GM18909 (cell line): ENCODE measurements at regions not wholly inside any gene's neighbourhood (a gene's known extent, or its start where the extent isn't known, plus 50 kb on each side); places are given as distances from the start of the nearest gene placed in this dataset.

Source experiments
- ATAC-seq: cut with Tn5 transposase; IDR thresholded peaks from one replicate; pipeline ENCODE4 v1.9.1; 2021; ENCODE audit warnings: mild to moderate bottlenecking; ENCODE audit not compliant: unreplicated experiment, poor library complexity

DNA sequence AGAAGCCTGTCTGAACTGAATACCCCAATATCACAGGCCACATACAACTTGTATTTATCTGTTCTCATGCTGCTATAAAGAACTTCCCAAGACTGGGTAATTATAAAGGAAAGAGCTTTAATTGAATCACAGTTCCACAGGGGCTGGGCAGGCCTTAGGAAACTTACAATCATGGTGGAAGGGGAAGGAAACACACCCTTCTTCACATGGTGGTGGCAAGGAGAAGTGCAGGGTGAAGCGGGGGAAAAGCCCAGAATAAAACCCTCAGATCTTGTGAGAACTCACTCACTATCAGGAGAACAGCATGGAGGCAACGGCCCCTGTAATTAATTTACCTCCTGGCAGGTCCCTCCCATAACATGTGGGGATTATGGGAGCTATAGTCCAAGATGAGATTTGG lies 50.3 kb upstream of the FNDC1 start:
- no peak for ATAC-seq

DNA sequence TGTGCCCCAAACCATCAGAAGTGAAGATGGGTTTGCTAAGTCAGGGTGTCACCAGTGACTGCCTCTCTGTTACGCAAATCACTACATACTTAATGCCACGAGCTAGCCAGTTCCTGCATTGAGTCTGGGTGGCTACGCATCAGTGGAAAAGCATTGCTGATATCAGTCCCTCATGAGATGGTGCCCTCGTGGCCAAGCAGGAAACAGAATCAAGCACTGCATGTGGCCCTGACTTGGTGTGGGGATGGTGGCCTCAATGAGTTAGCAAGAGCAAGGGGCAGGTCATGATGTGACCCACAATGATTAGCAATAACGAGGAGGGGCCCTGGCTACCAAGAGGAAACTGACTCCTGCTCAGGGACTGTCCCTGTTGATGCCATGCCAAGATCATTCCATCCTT lies 51.6 kb upstream of the FNDC1 start:
- ATAC-seq, result no peak

DNA sequence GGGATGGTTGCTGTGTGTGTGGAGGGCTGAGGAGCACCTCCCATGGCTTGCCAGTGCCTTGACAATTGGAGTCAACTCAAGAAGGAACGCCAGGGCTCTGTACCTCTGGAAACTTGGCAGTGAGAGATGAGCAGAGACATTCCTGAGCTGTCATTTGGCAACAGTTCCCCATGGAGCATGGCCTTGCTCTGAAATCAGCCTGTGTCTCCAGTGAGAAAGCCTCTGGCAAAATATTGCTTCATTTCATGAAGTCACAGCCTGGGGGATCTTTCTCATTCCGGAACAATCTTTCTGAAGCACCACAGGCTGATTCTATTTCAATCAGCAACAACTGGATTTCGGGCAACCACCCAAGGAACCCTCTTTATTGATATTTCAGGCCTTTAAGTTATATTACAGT lies 52.2 kb upstream of the FNDC1 start:
- no peak for ATAC-seq

DNA sequence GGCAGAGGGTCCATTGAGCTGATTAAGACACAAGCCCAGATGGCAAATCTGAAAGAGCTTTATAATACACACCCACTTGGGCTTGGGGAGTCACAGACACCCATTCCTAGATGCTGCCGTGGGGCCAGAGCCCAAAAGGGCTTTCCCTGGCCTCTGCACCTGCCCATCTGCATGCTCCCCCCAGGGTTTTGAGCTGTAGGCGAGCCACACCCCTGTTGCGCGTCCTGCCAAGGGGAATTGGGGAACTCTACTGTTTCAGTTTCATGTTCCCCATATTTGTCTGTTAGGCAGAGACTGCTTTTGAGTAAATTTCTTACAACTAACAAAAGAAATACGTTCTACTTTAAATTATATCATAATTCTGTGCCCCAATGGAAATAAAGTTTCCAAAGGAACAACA lies 52.9 kb upstream of the FNDC1 start:
- ATAC-seq, result peak; percentile 62

DNA sequence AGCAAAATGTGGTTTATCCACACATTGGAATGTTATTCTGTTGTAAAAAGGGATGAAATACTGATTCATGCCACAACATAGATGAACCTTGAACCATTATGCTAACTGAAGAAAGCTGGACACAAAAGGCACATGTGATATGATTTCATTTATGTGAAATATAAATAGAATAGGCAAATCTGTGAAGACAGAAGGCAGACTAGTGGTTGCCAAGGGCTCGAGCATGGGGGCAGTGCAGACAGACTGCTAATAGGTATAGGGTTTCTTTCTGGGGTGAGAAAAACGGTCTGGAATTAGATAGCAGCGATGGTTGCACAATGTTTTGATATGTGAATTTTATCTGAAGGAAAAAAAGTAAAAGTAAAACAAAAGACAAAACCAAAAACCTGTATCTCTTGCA lies 54.6 kb upstream of the FNDC1 start:
- no peak for ATAC-seq

DNA sequence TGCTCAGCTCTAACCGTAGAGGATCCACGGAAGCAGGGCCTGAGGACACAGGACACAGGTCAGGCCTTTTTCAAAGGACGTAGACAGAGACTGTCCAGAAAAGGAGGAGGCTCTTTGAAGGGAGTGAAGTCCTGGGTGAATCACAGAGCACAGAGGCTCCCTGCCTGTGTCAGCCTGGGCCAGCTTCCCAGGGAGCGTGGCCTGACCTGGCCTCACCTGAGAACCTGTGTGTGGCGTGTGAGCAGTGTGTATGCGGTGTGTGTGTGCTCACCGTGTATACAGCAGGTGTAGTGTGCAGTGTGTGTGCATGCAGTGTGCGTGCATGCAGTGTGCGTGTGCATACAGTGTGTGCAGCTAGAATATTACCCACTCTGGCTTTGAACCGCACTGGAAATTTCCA lies 56.0 kb upstream of the FNDC1 start:
- no peak for ATAC-seq

DNA sequence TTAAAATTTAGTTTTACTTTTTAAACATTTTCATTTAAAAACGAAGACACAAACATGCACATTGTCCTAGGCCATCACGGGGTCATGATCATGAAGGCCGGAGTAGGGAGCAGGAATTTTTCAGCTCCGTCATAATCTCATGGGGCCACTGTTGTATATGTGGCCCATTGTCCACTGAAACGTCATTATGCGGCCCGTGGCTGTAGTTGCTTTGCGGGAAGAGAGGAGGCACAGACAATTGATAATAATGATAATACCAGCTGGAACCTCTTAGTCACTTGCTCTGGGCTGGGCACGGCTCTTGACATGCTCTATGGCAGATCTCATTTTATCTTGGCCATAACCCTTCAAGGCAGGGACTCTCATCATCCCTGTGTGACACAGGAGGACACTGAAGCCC lies 56.5 kb upstream of the FNDC1 start:
- ATAC-seq, result no peak

DNA sequence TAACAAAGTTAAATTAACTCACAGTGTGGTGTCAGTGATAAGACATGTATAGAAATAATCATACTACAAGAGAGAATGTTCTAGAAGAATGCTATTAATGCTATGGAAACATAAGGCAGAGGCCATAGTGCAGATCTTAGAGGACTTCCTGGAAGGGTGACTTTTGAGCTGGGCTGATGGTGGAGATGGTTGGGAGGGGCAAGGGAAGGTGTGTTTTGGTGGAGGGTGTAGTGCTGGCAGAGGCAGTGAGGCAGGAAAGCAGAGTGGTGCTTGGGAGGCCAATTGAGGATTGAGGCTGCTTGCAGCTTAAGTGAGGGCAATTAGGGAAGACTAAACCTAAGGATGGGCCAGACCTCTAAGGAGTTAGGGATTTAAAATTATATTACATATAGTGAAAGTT lies 58.5 kb upstream of the FNDC1 start:
- no peak for ATAC-seq

DNA sequence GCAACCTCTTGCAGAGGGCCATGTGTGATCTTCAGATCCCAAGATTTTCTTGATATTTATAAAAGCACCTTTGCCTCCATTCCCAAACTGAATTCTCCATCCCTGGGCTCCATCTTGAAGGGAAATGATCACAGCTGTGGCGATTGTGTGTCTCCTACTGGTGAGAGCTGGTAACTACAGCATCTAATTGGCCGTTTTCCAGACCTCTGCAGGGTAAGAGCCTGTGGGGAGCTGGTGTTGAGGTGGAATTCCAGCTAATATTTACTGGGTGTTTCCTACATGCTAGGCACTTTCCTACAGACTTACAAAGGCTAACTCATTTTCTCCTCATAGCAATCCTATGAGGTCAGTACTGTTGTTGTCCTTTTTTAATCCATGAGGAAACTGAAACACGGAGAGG lies 59.2 kb upstream of the FNDC1 start:
- no peak for ATAC-seq

DNA sequence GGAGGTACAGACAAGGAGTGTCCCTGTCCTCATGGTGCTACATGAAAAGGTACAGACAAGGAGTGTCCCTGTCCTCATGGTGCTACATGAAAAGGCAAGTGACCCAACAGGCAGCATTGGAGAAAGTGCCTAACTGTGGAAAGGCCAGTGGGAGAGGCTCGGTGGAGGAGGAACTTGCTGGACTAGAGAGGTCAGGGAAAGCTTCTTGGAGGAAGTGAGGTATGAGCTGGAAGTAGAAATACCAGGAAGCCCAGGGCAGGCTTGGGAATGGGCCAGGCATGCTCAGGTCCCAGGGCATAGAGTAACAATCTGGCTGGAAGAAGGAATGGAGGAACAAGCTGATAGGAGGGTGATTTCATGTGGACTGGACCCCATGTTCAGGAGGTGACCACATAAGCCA lies 59.8 kb upstream of the FNDC1 start:
- ATAC-seq, result no peak

DNA sequence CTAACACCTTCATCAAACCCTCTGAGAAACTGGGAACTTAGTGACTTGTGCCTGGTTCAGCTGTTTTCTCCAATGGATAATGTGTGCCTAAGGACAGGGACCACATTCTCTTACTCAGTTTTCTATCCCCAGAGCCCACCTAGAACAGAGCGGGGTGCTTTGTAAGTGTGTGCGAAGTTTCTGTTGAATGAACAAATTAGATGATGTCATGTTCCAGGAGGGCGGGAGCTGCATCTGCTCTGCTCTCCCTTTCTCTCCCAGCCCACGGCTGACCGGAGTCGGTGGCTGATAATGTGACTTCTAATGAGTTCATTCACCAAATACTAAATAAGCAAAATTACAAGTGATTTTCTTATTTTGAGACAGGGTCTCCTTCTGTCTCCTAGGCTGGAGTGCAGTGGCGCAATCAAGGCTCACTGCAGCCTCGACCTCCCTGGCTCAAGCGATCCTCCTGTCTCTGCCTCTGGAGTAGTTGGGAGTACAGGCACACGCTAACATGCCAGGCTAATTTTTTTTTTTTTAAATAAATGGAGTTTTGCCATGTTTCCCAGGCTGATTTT lies 60.7 kb upstream of the FNDC1 start:
- ATAC-seq, result no peak

DNA sequence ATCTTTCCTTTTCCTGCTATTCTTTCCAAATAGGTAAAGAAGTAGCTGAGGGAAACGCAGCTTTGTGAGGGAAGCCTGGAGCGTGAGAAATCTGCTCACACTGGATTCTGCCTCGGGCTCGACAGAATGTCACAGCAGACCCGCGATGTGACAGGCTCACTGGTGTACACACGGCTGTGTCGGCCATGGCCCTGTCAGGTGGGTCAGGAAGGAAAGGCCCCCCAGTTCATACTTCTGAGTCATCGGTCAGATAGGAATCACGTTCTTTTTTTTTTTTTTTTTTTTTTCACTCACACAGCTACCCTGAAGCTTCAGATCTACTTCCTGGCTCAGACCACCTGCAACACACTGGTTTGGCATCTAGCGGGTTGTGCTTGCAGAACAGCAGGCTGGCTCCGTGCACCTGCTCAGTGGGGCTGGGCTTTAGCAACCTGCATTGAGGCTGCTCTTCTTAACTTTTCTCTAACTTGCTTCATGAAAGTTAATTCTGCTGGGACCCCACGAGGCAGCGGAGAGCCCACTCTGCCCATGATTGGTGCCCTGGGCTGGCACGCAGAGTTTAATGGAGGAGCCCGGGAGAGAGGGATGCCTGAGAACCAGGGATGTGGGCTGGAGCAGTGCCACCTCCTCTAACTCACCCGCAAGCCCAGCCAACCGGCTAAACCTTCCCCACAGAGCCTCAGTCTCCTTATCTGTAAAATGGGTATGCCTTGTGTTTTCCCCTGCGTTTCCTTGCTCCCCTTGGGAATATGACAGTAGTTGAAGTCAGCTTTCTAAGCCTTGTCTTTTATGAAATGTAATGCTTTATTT lies 61.5 kb upstream of the FNDC1 start:
- ATAC-seq, result peak; percentile 40

DNA sequence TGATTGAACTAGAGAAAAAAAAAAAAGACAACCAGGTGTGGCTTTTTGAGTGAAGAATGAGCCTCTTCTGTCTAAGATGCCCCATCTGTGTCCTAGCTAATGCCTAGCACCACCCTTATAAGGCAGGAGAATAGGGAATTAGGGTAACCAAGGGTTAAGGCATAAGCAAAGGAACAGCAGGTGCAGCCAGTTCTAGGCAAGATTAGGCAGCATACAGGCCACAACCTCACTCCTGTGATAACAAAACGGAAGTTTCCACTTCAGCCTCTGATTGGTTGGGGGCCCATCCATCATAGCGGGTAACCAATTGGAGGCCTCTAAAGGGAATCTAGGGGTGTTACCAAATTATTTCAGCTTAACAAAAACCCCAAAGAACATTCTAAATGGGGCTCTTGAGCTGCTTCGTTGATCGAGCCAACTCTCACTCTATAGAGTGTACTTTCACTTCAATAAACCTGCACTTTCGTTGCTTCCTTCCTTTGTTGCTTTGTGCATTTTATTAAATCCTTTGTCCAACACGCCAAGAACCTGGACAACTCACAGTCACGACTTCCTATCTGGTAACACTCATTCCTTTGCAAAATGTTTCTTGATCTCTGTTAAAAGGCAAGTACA lies 61.9 kb upstream of the TAGAP start:
- ATAC-seq, result peak; percentile 86

DNA sequence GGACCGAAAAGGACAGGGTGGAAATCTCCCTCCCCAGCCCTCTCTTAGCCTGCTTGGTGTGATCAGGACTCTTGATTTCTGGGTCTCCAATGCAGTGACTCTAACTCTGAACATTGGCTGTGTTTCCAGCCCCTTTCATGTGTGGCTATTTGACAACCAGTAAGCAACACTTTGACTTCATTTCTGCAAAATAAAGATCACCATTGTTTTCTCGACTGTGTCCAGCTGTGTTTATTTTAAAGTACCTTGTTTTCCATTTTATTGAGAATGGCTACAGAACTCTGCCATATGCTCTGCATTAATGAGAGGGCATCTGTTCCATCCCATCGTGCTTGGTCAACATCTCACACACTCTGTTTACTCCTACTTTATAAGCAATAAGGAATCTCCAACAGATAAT lies 60.9 kb upstream of the TAGAP start:
- ATAC-seq, result no peak

DNA sequence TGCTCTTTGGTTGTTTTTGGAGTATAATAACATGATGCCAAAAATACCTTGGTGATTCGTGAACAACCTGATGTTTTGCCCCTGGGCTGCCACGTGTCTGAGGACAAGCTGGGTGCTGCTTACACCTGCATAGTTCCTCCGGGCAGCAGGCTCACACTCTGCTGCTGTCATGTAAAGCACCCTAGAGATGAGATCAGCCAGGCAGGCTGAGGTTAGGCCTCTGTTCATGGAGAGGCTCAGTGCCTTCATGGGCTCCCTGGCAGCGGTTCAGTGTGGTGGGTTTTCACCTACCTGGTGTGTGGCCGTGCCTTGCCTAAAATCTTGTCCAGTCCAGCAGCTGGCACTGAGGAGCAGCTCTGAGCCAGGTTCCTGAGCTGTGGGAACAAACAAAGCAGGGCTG lies 60.1 kb upstream of the TAGAP start:
- no peak for ATAC-seq

DNA sequence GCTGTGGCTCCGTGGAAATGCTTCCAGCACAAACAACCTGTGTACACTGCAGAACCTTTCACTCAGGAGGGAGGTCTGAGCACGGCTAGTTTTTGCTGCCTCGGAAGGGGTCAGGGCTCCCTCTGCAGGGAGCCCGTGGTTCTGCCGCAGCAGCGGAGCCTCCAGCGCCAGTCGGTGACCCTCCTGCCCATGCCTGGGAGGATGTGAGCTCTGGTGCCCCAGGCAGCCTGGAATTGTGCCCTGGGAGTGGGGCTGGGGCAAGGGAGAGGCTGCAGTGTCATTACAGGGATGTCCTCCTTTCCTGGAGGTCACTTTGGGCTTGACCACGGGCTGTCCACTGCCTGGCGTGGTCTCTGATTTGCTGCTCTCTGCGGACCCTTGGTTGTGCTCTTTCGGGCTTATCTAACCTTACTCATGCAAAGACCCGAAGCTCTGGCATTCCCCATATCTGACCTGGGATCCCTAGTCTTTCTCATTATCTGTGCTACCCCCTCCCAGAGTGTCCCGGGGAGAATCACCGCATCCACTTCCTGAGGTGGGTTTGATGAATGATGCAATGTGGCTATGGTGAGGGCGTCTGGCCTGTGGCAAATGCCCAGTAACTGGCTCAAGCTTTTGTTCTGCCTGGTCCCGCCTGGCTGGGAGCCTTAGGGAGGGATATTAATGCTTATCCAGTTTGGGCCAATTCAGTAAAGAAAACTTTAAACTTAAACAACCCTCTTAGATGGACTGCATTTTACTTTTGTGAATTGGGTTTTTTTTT lies 59.6 kb upstream of the TAGAP start:
- peak; percentile 61 for ATAC-seq

DNA sequence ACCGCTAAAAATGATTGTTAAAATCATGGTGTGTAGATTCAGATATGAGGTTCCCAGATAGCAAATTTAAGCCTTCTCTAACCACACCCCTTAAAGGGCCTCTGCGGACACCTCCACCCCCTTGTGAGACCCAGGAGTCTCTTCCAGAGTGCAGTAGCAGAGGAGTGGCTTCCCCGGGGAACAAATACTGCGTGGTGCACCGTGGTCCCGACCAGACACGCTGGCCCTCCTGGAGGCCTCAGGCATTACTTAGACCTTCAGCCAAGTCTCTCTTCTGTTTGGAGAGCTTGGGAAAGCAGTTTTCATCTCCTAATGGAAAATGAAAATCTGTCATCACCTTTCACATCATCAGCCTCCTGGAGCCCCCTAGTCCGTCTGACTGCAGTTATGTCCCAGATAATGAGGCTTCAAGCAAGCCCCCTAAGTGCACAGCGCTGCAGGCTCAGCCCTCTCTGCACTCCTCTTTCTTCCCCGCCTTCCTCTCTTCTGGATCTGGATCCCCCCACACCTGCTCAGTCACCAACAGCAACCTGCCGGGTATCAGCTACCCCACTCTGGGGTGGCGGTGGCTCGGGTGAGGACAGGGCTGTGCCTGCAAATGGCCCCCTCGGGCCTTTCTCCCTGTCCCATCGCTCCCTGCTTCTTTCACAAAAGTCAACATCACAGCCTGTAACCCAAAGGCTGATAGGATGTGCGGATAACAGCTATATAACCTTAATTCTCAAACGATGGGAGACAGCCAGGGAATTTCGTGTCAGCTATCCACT lies 58.8 kb upstream of the TAGAP start:
- no peak for ATAC-seq

DNA sequence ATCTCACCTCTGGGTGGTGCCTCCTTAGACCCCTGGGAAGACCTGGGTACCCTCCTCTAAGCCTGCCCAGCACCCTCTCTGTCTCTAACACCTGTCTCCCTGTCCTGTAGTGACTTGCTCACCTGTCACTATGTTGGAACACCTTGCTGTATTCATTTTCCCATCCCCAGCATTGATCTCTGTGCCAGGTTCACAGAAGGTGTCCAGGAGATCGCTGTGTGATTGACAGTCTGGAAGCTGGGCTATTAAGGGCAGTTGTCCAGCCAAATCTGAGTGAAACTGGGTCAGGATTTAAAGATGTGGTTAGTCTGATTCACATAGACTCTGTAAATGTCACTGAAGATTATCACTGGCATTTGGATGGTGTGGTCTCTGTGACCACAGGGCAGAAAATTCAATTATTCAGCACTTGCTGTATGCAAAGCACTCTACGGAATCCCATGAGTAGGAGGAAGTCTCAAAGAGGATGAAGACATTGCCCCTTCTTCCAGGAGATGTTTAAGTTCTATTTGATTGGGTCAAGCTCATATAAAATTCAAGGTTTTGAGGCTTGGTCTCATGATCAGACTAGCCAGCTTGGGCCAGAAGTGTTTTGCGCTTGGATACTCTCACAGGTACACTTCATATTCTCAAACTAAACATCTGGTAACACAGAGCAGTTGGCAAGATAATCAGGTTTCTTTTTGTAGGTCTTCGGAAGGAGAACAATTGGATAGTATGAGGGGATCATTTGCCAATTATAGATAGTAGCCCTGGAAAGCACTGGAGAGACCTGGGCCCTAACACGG lies 57.8 kb upstream of the TAGAP start:
- no peak for ATAC-seq

DNA sequence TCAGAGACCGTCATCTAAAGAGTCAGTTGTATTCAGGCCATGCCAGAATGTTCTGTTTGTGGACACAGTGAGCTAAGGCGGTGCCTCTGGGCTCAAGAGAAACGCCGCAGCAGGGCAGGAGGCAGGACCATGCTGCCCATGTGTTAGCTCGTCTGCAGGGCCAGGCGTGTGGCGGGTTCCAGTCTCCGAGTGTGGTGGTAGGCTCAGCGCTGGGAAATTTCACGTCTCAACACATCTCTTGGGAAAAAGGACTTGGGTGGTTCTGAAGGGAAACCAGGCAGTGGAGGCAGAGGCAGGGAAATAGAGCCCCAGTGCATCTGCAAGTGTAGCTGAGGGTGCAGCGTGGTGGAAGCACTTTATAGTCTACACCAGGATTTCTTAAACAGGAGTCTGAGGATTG lies 56.9 kb upstream of the TAGAP start:
- ATAC-seq, result no peak
